ENCODE measurements at regions not wholly inside any gene's neighbourhood (a gene's known extent, or its start where the extent isn't known, plus 50 kb on each side); places are given as distances from the start of the nearest gene placed in this dataset.
A peak's percentile ranks its signal among the peaks of the same experiment; 100 is the strongest.

DNA sequence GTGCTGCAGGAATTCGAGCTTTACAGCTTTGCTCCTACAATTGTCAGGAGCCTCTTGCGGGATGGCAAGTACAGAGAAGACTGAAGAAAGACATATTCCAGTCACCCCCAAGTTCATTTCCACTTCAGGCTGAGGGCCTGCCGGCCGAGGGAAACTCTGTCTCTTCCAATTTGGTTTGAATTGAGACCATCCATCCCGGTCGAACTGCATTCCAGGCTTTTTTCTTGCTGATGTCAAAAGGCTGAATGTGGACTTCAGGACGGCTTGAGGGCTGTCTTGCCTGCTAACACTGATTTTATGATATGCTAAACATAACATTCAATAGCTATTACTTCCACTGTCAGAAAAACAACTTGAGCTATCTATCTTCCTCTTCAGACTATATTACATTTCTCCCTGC, 79.8 kb upstream of the PLXNA2 start:
- H2AFZ ChIP-seq = no peak overlapping the region
- no peak overlapping the region for H3K4me3 ChIP-seq
- no peaks in the 10 kb centered on the region for H3K79me2 ChIP-seq (ENCODE audit: insufficient read depth)
- H3K27ac ChIP-seq = no peak overlapping the region
- H3K36me3 ChIP-seq (ENCODE audit: low read depth) = no peaks in the 10 kb centered on the region
- H3K4me1 ChIP-seq (ENCODE audit: insufficient read depth) = no peaks in the 10 kb centered on the region
- in situ Hi-C loops (cut with MboI) = no loop called here
- no peaks in the 10 kb centered on the region for H3K9me3 ChIP-seq (ENCODE audit: low read depth)
- H4K20me1 ChIP-seq (ENCODE audit: insufficient read depth) = no peaks in the 10 kb centered on the region
- no peak overlapping the region for H3K4me2 ChIP-seq (ENCODE audit: unreplicated experiment)
- H3F3A ChIP-seq (ENCODE audit: insufficient read depth) = no peaks in the 10 kb centered on the region
- no peak for DNase-seq
- no peaks in the 10 kb centered on the region for H3K9me2 ChIP-seq (ENCODE audit: insufficient read depth)
- H3K9ac ChIP-seq = no peak overlapping the region
- 44 to 46% methylated on average over 7 of the region's 7 CpGs for WGBS, 2 experiments (ENCODE audit: low coverage in 1 of 2, low lambda C conversion rate in 2 of 2, missing lambda C conversion rate in 2 of 2)
- TF ChIP-seq EZH2phosphoT487 (IDR thresholded peaks at IDR 0.05; ENCODE audit: insufficient read depth, low read depth) (no peak), EZH2 (IDR thresholded peaks at IDR 0.05; ENCODE audit: insufficient read depth, poor library complexity, severe bottlenecking) (no peak)
- no peaks in the 10 kb centered on the region for H3K27me3 ChIP-seq (replicated peaks; ENCODE audit: insufficient read depth)

DNA sequence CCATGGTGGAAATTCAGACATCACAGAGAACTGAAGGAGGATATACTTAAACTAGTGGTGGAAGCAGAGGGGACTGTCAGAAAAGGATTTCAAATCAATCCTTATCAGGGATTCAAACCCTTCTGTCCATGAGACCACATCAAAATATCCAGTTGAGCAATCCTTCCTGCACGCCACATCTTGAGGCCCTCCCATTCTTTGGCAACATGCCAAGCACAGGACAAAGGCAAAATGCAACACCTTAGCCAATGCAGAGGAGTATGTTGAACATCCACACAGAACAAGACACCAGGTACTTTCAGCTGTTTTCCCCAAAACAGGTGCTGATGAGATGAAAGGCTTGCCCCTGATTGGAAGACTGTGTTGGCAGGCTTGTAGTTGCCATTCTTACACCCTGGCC, 81.8 kb upstream of the PLXNA2 start:
- Histone ChIP-seq H3K9ac (no peak overlapping the region), H3K4me3 (no peak overlapping the region)
- in situ Hi-C loops (cut with MboI) = no loop called here

DNA sequence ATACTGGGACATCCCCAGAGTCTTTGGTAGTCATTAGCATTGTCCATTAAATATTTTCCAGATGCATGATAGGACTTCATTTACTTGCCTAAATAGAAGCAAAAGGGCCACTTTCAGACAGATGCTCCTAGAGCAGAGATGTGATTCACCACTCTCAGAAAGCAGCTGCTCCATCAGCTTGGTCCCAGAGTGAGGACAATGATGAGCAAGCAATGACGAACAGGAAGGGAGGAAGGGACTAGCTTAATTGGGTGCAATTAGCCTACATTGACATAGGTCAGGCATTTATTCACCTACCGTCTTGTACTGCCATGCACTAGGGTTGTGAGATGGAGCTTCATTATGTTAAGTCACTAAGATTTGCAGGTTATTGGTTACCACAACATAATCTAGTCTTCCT, 85.1 kb upstream of the PLXNA2 start:
- WGBS, 2 experiments (ENCODE audit: low coverage in 1 of 2, low lambda C conversion rate in 2 of 2, missing lambda C conversion rate in 2 of 2) = 40 to 52% methylated on average over 2 of the region's 2 CpGs
- Histone ChIP-seq H3K4me1 (ENCODE audit: insufficient read depth) (no peaks in the 10 kb centered on the region), H2AFZ (no peak overlapping the region), H3K27me3 (replicated peaks; ENCODE audit: insufficient read depth) (no peaks in the 10 kb centered on the region), H3F3A (ENCODE audit: insufficient read depth) (no peaks in the 10 kb centered on the region), H3K79me2 (ENCODE audit: insufficient read depth) (no peaks in the 10 kb centered on the region), H4K20me1 (ENCODE audit: insufficient read depth) (no peaks in the 10 kb centered on the region), H3K27ac (no peak overlapping the region), H3K9me3 (ENCODE audit: low read depth) (no peaks in the 10 kb centered on the region), H3K36me3 (ENCODE audit: low read depth) (no peaks in the 10 kb centered on the region), H3K4me2 (ENCODE audit: unreplicated experiment) (no peak overlapping the region), H3K9me2 (ENCODE audit: insufficient read depth) (no peaks in the 10 kb centered on the region), H3K4me3 (no peak overlapping the region), H3K9ac (no peak overlapping the region)
- in situ Hi-C loops (cut with MboI) = no loop called here
- TF ChIP-seq EZH2 (IDR thresholded peaks at IDR 0.05; ENCODE audit: insufficient read depth, poor library complexity, severe bottlenecking) (no peak), EZH2phosphoT487 (IDR thresholded peaks at IDR 0.05; ENCODE audit: insufficient read depth, low read depth) (no peak)
- peak; percentile 3 for DNase-seq

More for the DNA sequence above, 81.8 kb upstream of the PLXNA2 start:
- no peaks in the 10 kb centered on the region for H3F3A ChIP-seq (ENCODE audit: insufficient read depth)
- no peaks in the 10 kb centered on the region for H3K27me3 ChIP-seq (replicated peaks; ENCODE audit: insufficient read depth)
- no peak overlapping the region for H3K27ac ChIP-seq
- H3K79me2 ChIP-seq (ENCODE audit: insufficient read depth) = no peaks in the 10 kb centered on the region
- H3K9me2 ChIP-seq (ENCODE audit: insufficient read depth) = no peaks in the 10 kb centered on the region
- H4K20me1 ChIP-seq (ENCODE audit: insufficient read depth) = no peaks in the 10 kb centered on the region
- H3K9me3 ChIP-seq (ENCODE audit: low read depth) = no peaks in the 10 kb centered on the region
- H2AFZ ChIP-seq = no peak overlapping the region
- no peaks in the 10 kb centered on the region for H3K4me1 ChIP-seq (ENCODE audit: insufficient read depth)
- no peaks in the 10 kb centered on the region for H3K36me3 ChIP-seq (ENCODE audit: low read depth)
- H3K4me2 ChIP-seq (ENCODE audit: unreplicated experiment) = no peak overlapping the region
- TF ChIP-seq EZH2phosphoT487 (IDR thresholded peaks at IDR 0.05; ENCODE audit: insufficient read depth, low read depth) (no peak), EZH2 (IDR thresholded peaks at IDR 0.05; ENCODE audit: insufficient read depth, poor library complexity, severe bottlenecking) (no peak)
- DNase-seq = no peak
- WGBS, 2 experiments (ENCODE audit: low coverage in 1 of 2, low lambda C conversion rate in 2 of 2, missing lambda C conversion rate in 2 of 2) = 6 to 27% methylated on average over 1 of the region's 1 CpG

DNA sequence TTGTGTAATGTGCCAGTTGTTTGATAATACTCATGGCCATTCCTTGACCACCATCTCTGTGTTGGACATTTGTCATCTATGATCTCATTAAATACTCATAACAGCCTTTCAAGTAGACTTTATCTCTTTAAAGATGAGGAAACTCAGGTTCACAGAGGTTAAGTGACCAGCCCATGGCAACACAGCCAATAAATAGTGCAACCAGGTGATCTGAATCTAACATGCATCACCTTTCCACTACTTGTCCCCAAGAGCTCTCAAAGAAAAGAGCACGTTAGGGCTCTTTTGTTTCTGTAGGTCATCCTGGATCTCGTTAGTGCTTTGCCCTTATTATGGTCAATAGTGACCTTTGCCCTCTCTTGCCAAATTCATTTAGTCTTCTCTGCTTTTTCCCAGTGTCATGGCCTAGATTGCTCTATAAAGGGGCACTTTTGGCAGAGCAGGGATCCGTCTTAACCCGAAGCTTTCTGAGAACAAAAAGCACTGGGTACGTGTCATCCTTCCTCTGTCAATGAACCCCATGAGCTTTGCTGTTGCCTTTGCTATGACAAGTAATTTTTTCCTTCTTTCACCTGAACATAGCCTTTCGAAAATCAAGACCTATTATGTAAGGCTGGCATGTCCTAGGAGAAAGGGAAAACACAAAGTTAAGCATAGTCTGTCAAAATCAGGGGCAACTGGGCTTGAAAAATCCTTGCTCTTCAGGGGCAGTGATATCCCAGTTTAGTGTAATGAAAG, 88.0 kb upstream of the PLXNA2 start:
- no peaks in the 10 kb centered on the region for H3K36me3 ChIP-seq (ENCODE audit: low read depth)
- H3K79me2 ChIP-seq (ENCODE audit: insufficient read depth) = no peaks in the 10 kb centered on the region
- no peaks in the 10 kb centered on the region for H3F3A ChIP-seq (ENCODE audit: insufficient read depth)
- no peak overlapping the region for H2AFZ ChIP-seq
- H3K4me2 ChIP-seq (ENCODE audit: unreplicated experiment) = no peak overlapping the region
- no peaks in the 10 kb centered on the region for H3K9me3 ChIP-seq (ENCODE audit: low read depth)
- no peaks in the 10 kb centered on the region for H4K20me1 ChIP-seq (ENCODE audit: insufficient read depth)
- no peak for DNase-seq
- no peak overlapping the region for H3K9ac ChIP-seq
- H3K4me1 ChIP-seq (ENCODE audit: insufficient read depth) = no peaks in the 10 kb centered on the region
- WGBS, 2 experiments (ENCODE audit: low coverage in 1 of 2, low lambda C conversion rate in 2 of 2, missing lambda C conversion rate in 2 of 2) = 13 to 24% methylated on average over 6 of the region's 6 CpGs
- in situ Hi-C loops (cut with MboI) = no loop called here
- H3K27me3 ChIP-seq (replicated peaks; ENCODE audit: insufficient read depth) = peaks cover 4% of the 10 kb centered on the region; the same call in 1 of the 2 replicates
- TF ChIP-seq EZH2phosphoT487 (IDR thresholded peaks at IDR 0.05; ENCODE audit: insufficient read depth, low read depth) (no peak), EZH2 (IDR thresholded peaks at IDR 0.05; ENCODE audit: insufficient read depth, poor library complexity, severe bottlenecking) (no peak)
- no peak overlapping the region for H3K4me3 ChIP-seq
- no peak overlapping the region for H3K27ac ChIP-seq
- H3K9me2 ChIP-seq (ENCODE audit: insufficient read depth) = no peaks in the 10 kb centered on the region
